HFF-Myc (cell line): ENCODE measurements at regions not wholly inside any gene's neighbourhood (a gene's known extent, or its start where the extent isn't known, plus 50 kb on each side); places are given as distances from the start of the nearest gene placed in this dataset.

ENCODE experiments used
- DNase-seq: peaks from one replicate; pipeline ENCODE4 v3.0.0-alpha.2; 2011; ENCODE audit warnings: low read depth; ENCODE audit errors: extremely low read depth
- H3K4me3 ChIP-seq: replicated peaks from 2 replicates; pipeline ENCODE4 v1.5.1; 2011; ENCODE audit warnings: low read depth, mild to moderate bottlenecking, control low read depth, low read length
- CTCF ChIP-seq: IDR thresholded peaks from 2 replicates; pipeline ENCODE4 v1.5.1; 2012; ENCODE audit warnings: mild to moderate bottlenecking, low read depth, low read length, control low read depth; ENCODE audit errors: missing control alignments

- no peak overlapping the region for H3K4me3 ChIP-seq
- no peak for TF ChIP-seq CTCF
- no peak for DNase-seq
These were observed 228.3 kb upstream of the WSCD1 start for GRCh38 chr17:5841862-5842261.

- no peak for DNase-seq
- H3K4me3 ChIP-seq, result no peak overlapping the region
- no peak for TF ChIP-seq CTCF
These were observed 226.7 kb upstream of the WSCD1 start for GRCh38 chr17:5843366-5844026.

- no peak overlapping the region for H3K4me3 ChIP-seq
- no peak for DNase-seq
- no peak for TF ChIP-seq CTCF
These were observed 224.2 kb upstream of the WSCD1 start for GRCh38 chr17:5846001-5846400.

- TF ChIP-seq CTCF, result no peak
- DNase-seq, result no peak
- no peak overlapping the region for H3K4me3 ChIP-seq
These were observed 215.2 kb upstream of the WSCD1 start for GRCh38 chr17:5854871-5855554.

GRCh38 chr17:5861246-5861645, 208.9 kb upstream of the WSCD1 start:
- no peak for DNase-seq
- TF ChIP-seq CTCF, result no peak
- no peak overlapping the region for H3K4me3 ChIP-seq

GRCh38 chr17:5861854-5862253, 208.3 kb upstream of the WSCD1 start:
- no peak for DNase-seq

More at GRCh38 chr17:5861854-5862253, 208.3 kb upstream of the WSCD1 start:
- H3K4me3 ChIP-seq, result no peak overlapping the region
- TF ChIP-seq CTCF, result no peak
